ENCODE measurements at regions not wholly inside any gene's neighbourhood (a gene's known extent, or its start where the extent isn't known, plus 50 kb on each side); places are given as distances from the start of the nearest gene placed in this dataset.

- TF ChIP-seq MAX (IDR thresholded peaks at IDR 0.05), result peak; percentile 87
These were observed 206.0 kb upstream of the PREP start (continued) for GRCh38 chr6:105608711-105609374.

GRCh38 chr6:105607636-105608621 lies 205.0 kb upstream of the PREP start:
- no peak for TF ChIP-seq ZC3H11A (IDR thresholded peaks at IDR 0.05)
- TF ChIP-seq HOXB13 (CRISPR knock-in tag; IDR thresholded peaks at IDR 0.05; ENCODE audit: low read depth), result 0 out of 2 replicates have a peak, but pooled peaks have one; percentile 27
- TF ChIP-seq REST (IDR thresholded peaks at IDR 0.05), result no peak
- no peak for TF ChIP-seq HMGXB4 (CRISPR knock-in tag; IDR thresholded peaks at IDR 0.05; ENCODE audit: borderline replicate concordance)
- TF ChIP-seq ZSCAN20 (CRISPR knock-in tag; IDR thresholded peaks at IDR 0.05), result peak; percentile 9; the same call in 1 of the 2 replicates
- no peak for TF ChIP-seq HDAC2 (IDR thresholded peaks at IDR 0.05)
- no peak for TF ChIP-seq EHF (CRISPR knock-in tag; IDR thresholded peaks at IDR 0.05)
- no peak for TF ChIP-seq ZFP36 (IDR thresholded peaks at IDR 0.05; ENCODE audit: borderline replicate concordance, partially characterized antibody)
- no peak for TF ChIP-seq SREBF2 (IDR thresholded peaks at IDR 0.05)
- no peak for TF ChIP-seq MAFK (IDR thresholded peaks at IDR 0.05; ENCODE audit: partially characterized antibody)
- TF ChIP-seq JUNB (IDR thresholded peaks at IDR 0.05), result no peak
- no peak for TF ChIP-seq BCL3 (IDR thresholded peaks at IDR 0.05)
- no peak for TF ChIP-seq ATOH8 (CRISPR knock-in tag; IDR thresholded peaks at IDR 0.05; ENCODE audit: low read depth)
- no peak for TF ChIP-seq E2F6 (IDR thresholded peaks at IDR 0.05; ENCODE audit: borderline replicate concordance, low read depth)
- TF ChIP-seq ESRRA (IDR thresholded peaks at IDR 0.05; ENCODE audit: borderline replicate concordance, low read length), result no peak
- TF ChIP-seq FOXS1 (CRISPR knock-in tag; IDR thresholded peaks at IDR 0.05), result no peak
- TF ChIP-seq NFE2L2 (conservative IDR thresholded peaks at IDR 0.05; ENCODE audit: low read length), result no peak
- TF ChIP-seq CHD2 (IDR thresholded peaks at IDR 0.05; ENCODE audit: low read length, partially characterized antibody), result no peak
- TF ChIP-seq HEYL (CRISPR knock-in tag; IDR thresholded peaks at IDR 0.05), result 0 out of 2 replicates have a peak, but pooled peaks have one; percentile 68
- no peak for TF ChIP-seq USF2 (IDR thresholded peaks at IDR 0.05)
- no peak for TF ChIP-seq TP53 (CRISPR knock-in tag; IDR thresholded peaks at IDR 0.05)
- no peak for TF ChIP-seq CHD4 (IDR thresholded peaks at IDR 0.05; ENCODE audit: borderline replicate concordance)
- ATAC-seq (peak in 1 of 2 experiments; percentile 8; a peak in 3 of 6 replicates), FAIRE-seq (no peak), DNase-seq (ENCODE audit: low read depth in 1 of 2, low spot score in 1 of 2) (no peak)
- POLR2A ChIA-PET, result interaction anchor here (1.3 to 1.7 kb wide), 2 partner anchors 12 to 479 kb away, joined by 5 to 6 read pairs; partner anchors contain the start of gene PRDM1
- WGBS (ENCODE audit: missing lambda C conversion rate), result 52% methylated on average over 5 of the region's 5 CpGs
- peak overlapping the region; percentile 81 for H3K4me2 ChIP-seq
- H3K4me1 ChIP-seq, result peaks cover 60% of the 10 kb centered on the region
- CTCF ChIA-PET, result interaction anchor here (1.1 to 1.2 kb wide), 2 partner anchors 82 to 87 kb away, joined by 3 to 4 read pairs; no protein-coding TSS in a partner anchor
- H3K27ac ChIP-seq, result peak overlapping the region; percentile 96 to 98
- H3K4me3 ChIP-seq, result no peak overlapping the region
- H3K9me3 ChIP-seq, result peaks cover 20% of the 10 kb centered on the region; the same call in 2 of the 3 replicates
